DOHH2 (cell line): ENCODE measurements at regions not wholly inside any gene's neighbourhood (a gene's known extent, or its start where the extent isn't known, plus 50 kb on each side); places are given as distances from the start of the nearest gene placed in this dataset.
"Not testable (repeated sequence)": the region's sequence is repeated elsewhere in the genome, so short reads cannot be mapped to it uniquely, and the experiment has no call there.

ENCODE experiments used
- H3F3A ChIP-seq: fragments of 200-600 bp; sonication (generic), shearing (Covaris generic); 2 replicates; pipeline ENCODE4 v1.6.0; 2016; ENCODE audit warnings: antibody characterized with exemption, mild to moderate bottlenecking; ENCODE audit not compliant: control insufficient read depth, insufficient read depth
- H3K27ac ChIP-seq: fragments of 200-600 bp; sonication (generic); 2 replicates; pipeline ENCODE4 v1.5.1; 2014; ENCODE audit warnings: low read depth, mild to moderate bottlenecking, low read length, moderate library complexity
- H3K27me3 ChIP-seq: fragments of 200-600 bp; sonication (generic); 2 replicates; pipeline ENCODE4 v1.6.1; 2014; ENCODE audit warnings: mild to moderate bottlenecking, low read length, mixed read lengths; ENCODE audit not compliant: control insufficient read depth
- H3K36me3 ChIP-seq: fragments of 200-600 bp; sonication (generic); 2 replicates; pipeline ENCODE4 v1.6.1; 2014; ENCODE audit warnings: mild to moderate bottlenecking, low read length, moderate library complexity, mixed read lengths; ENCODE audit not compliant: control insufficient read depth
- H3K4me1 ChIP-seq: fragments of 200-600 bp; sonication (generic); 2 replicates; pipeline ENCODE4 v1.6.1; 2014; ENCODE audit warnings: mild to moderate bottlenecking, low read length, mixed read lengths; ENCODE audit not compliant: control insufficient read depth
- H3K4me2 ChIP-seq: fragments of 200-600 bp; sonication (generic); 2 replicates; pipeline ENCODE4 v1.6.0; 2014; ENCODE audit warnings: mild to moderate bottlenecking, low read length, moderate library complexity
- H3K4me3 ChIP-seq: fragments of 200-600 bp; sonication (generic); 2 replicates; pipeline ENCODE4 v1.5.1; 2014; ENCODE audit warnings: mild to moderate bottlenecking, low read length, mixed read lengths
- H3K79me2 ChIP-seq: fragments of 200-600 bp; sonication (generic); 2 replicates; pipeline ENCODE4 v1.6.1; 2014; ENCODE audit warnings: mild to moderate bottlenecking, low read length, mixed read lengths; ENCODE audit not compliant: control insufficient read depth
- H3K9me2 ChIP-seq: fragments of 200-600 bp; sonication (generic); replicated peaks from 2 replicates; pipeline ENCODE4 v1.6.1; 2014; ENCODE audit warnings: mild to moderate bottlenecking, low read length, mixed read lengths; ENCODE audit not compliant: control insufficient read depth
- H3K9me3 ChIP-seq: fragments of 200-600 bp; sonication (generic); 2 replicates; pipeline ENCODE4 v1.6.1; 2014; ENCODE audit warnings: antibody characterized with exemption, low read length, mixed read lengths; ENCODE audit not compliant: control insufficient read depth, insufficient read depth
- H4K20me1 ChIP-seq: fragments of 200-600 bp; sonication (generic); 2 replicates; pipeline ENCODE4 v1.6.0; 2014; ENCODE audit warnings: low read depth, mild to moderate bottlenecking, antibody characterized with exemption, low read length, moderate library complexity; ENCODE audit not compliant: control insufficient read depth, insufficient read depth
- EZH2phosphoT487 ChIP-seq: fragments of 200-600 bp; sonication (generic); IDR thresholded peaks from 2 replicates; pipeline ENCODE4 v1.6.1; 2017; ENCODE audit warnings: borderline replicate concordance, mild to moderate bottlenecking, antibody characterized with exemption, low read length, moderate library complexity, mixed read lengths
- TF ChIP-seq, protein P1 (sequence below): fragments of 200-600 bp; sonication (generic); IDR thresholded peaks from one replicate; pipeline ENCODE4 v1.5.1; 2014; ENCODE audit warnings: antibody characterized with exemption, mild to moderate bottlenecking, low read depth, low read length; ENCODE audit not compliant: poor library complexity, severe bottlenecking

DNA sequence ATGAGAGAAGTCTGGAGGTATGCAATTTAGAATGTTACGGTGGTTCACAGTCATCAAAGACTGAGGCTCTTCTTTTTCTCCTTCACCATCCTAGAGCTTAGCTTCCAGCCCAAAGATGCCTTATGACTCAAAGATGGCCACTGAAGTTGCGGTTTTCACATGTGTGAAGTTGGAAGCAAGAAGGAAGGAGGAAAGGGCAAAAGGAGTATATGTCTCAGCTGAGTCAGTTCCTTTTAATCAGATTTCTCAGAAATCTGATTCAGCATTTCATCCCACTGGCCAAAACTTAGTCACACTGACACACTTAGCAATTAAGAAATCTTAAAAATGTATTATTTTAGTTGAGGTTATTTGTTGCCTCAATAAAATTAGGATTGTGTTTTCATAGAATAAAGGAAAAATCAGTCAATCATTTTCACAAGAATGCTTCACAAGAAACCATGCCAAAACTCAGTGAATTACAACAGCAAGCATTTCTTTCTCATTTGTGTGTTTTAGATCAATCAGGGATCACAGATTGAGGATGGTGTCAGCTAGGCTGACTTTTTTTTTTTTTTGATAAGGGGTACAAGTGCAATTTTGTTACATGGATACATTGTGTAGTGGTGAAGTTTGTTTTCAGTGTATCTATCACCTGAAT is 211.1 kb upstream of the GADL1 start:
- Histone ChIP-seq H3K4me2 (no peak overlapping the region), H3K36me3 (no peaks in the 10 kb centered on the region)

DNA sequence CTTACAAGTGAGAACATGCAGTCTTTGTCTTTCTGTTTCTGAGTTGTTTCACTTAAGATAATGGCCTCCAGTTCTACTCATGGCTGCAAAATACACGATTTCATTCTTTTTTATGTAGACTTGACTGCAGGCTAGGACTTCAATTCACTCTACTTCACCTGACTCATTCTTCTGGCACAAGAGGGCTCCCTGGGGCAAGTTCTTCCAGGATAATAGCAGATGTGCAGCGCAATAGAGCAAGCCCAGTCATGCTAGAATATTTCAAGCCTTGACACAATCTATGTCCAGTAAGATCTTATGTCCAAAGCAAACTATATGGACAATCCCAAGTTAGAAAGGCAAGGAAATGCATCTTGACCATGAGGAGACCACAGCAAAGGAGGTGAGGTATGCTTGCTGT is 211.7 kb upstream of the GADL1 start:
- H3K27me3 ChIP-seq: no peaks in the 10 kb centered on the region
- no peaks in the 10 kb centered on the region for H3K9me3 ChIP-seq
- H3F3A ChIP-seq: no peaks in the 10 kb centered on the region
- no peaks in the 10 kb centered on the region for H3K36me3 ChIP-seq
- no peak overlapping the region for H3K27ac ChIP-seq
- no peaks in the 10 kb centered on the region for H3K4me1 ChIP-seq
- no peaks in the 10 kb centered on the region for H4K20me1 ChIP-seq
- no peak overlapping the region for H3K4me3 ChIP-seq
- H3K79me2 ChIP-seq: no peaks in the 10 kb centered on the region
- no peak overlapping the region for H3K4me2 ChIP-seq
- no peak for TF ChIP-seq EZH2phosphoT487
- TF ChIP-seq, protein P1, sequence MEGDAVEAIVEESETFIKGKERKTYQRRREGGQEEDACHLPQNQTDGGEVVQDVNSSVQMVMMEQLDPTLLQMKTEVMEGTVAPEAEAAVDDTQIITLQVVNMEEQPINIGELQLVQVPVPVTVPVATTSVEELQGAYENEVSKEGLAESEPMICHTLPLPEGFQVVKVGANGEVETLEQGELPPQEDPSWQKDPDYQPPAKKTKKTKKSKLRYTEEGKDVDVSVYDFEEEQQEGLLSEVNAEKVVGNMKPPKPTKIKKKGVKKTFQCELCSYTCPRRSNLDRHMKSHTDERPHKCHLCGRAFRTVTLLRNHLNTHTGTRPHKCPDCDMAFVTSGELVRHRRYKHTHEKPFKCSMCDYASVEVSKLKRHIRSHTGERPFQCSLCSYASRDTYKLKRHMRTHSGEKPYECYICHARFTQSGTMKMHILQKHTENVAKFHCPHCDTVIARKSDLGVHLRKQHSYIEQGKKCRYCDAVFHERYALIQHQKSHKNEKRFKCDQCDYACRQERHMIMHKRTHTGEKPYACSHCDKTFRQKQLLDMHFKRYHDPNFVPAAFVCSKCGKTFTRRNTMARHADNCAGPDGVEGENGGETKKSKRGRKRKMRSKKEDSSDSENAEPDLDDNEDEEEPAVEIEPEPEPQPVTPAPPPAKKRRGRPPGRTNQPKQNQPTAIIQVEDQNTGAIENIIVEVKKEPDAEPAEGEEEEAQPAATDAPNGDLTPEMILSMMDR: no peak
- no peaks in the 10 kb centered on the region for H3K9me2 ChIP-seq

More for the DNA sequence above, 211.1 kb upstream of the GADL1 start:
- H3K27ac ChIP-seq: no peak overlapping the region
- H3K4me3 ChIP-seq: no peak overlapping the region
- H3K4me1 ChIP-seq: no peaks in the 10 kb centered on the region
- H3K9me2 ChIP-seq: no peaks in the 10 kb centered on the region
- H4K20me1 ChIP-seq: no peaks in the 10 kb centered on the region
- no peaks in the 10 kb centered on the region for H3F3A ChIP-seq
- H3K79me2 ChIP-seq: no peaks in the 10 kb centered on the region
- TF ChIP-seq EZH2phosphoT487: no peak
- TF ChIP-seq, protein P1: no peak
- no peaks in the 10 kb centered on the region for H3K9me3 ChIP-seq
- H3K27me3 ChIP-seq: no peaks in the 10 kb centered on the region

DNA sequence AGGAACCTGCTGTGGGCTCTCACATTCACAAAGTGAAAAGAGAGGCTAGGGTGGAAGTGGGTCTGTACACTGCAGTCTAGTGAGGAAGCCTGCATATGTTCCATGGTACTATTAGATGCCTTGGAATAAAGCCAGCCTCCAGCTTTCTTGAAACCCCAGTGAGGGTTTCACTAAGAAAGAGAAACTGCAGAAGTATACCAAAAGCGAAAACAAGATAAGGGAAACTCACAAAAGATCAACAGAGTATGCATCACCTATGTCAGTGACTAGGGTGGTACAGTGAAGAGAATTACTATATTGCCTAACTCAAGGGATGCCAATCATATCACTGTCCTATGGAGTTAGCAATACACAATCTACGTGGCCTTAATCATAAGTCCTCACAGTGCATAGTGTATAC is 212.5 kb upstream of the GADL1 start:
- Histone ChIP-seq H3F3A (no peaks in the 10 kb centered on the region), H4K20me1 (no peaks in the 10 kb centered on the region), H3K4me2 (no peak overlapping the region), H3K27ac (no peak overlapping the region), H3K9me2 (no peaks in the 10 kb centered on the region), H3K9me3 (no peaks in the 10 kb centered on the region), H3K4me1 (no peaks in the 10 kb centered on the region), H3K79me2 (no peaks in the 10 kb centered on the region), H3K27me3 (no peaks in the 10 kb centered on the region), H3K36me3 (no peaks in the 10 kb centered on the region), H3K4me3 (no peak overlapping the region)
- TF ChIP-seq, protein P1: no peak
- no peak for TF ChIP-seq EZH2phosphoT487

DNA sequence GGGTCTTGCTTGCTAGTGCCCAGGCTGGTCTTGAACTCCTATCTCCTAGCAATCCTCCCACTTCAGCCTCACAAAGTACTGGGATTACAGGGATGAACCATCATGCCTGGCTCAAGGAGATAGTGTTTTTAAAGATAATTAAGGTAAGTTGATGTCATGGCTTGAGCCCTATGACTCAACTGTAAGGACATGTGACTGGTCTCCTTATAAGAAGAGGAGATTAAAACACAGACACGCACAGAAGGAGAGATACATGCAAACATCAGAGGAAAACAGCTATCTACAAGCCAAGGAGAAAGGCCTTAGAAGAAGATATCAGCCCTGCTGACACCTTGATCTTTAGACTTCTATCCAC is 220.4 kb upstream of the GADL1 start:
- Histone ChIP-seq H3K79me2 (no peaks in the 10 kb centered on the region), H3K36me3 (no peaks in the 10 kb centered on the region), H3K4me2 (no peak overlapping the region), H3K4me3 (no peak overlapping the region), H3K27ac (no peak overlapping the region), H3K4me1 (no peaks in the 10 kb centered on the region), H3K9me2 (no peaks in the 10 kb centered on the region), H3K27me3 (no peaks in the 10 kb centered on the region), H3F3A (no peaks in the 10 kb centered on the region), H3K9me3 (no peaks in the 10 kb centered on the region), H4K20me1 (no peaks in the 10 kb centered on the region)
- no peak for TF ChIP-seq EZH2phosphoT487

DNA sequence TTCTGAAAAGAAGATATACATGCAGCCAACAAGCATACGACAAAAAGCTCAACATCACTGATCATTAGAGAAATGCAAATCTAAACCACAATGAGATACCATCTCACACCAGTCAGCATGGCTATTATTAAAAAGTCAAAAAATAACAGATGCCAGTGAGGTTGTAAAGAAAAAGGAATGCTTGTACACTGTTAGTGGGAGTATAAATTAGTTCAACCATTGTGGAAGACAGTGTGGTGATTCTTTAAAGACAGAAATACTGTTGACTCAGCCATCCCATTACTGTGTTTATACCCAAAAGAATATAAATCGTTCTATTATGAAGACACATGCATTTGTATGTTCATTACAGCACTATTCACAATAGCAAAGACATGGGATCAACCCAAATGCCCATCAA is 221.1 kb upstream of the GADL1 start:
- not testable (repeated sequence) for H3F3A ChIP-seq, H3K4me3 ChIP-seq, H3K79me2 ChIP-seq, H4K20me1 ChIP-seq, H3K36me3 ChIP-seq, H3K27ac ChIP-seq, H3K4me2 ChIP-seq, H3K9me2 ChIP-seq, H3K9me3 ChIP-seq, H3K27me3 ChIP-seq, H3K4me1 ChIP-seq
